HepG2 (cell line): ENCODE measurements at regions not wholly inside any gene's neighbourhood (a gene's known extent, or its start where the extent isn't known, plus 50 kb on each side); places are given as distances from the start of the nearest gene placed in this dataset.

Source experiments
- ATAC-seq: fragments of 200-7000 bp; cut with Tn5 transposase; 3 replicates; pipeline ENCODE4 v1.9.1; 2020; ENCODE audit warnings: mild to moderate bottlenecking, moderate library complexity
- BruUV-seq: library from RNA; stranded (reverse); fragments of 400-500 nt; replicated peaks from 2 replicates; lab custom pipeline; 2021; lab: Mats Ljungman, UMichigan
- CTCF ChIA-PET: fragments of 300-600 bp; formaldehyde crosslinking; extraction: SDS; loops from one replicate; lab custom pipeline; 2021; ENCODE audit warnings: low total read pairs, inconsistent platforms, low intra/inter-chr PET ratio; lab: Yijun Ruan, JAX
- POLR2A ChIA-PET: fragments of 350-600 bp; sonication (Branson Sonifier 250); formaldehyde crosslinking; loops from one replicate; lab custom pipeline; 2020; ENCODE audit warnings: antibody characterized with exemption, inconsistent platforms; lab: Yijun Ruan, JAX
- DNase-seq: peaks from one replicate; pipeline ENCODE4 v3.0.0-alpha.2; 2015; ENCODE audit warnings: low spot score
- FAIRE-seq: peaks from 3 replicates; lab custom pipeline; 2011; peaks lifted over from hg19 to GRCh38; lab: Jason Lieb, UNC
- H2AFZ ChIP-seq: one replicate; pipeline ENCODE4 v1.6.1; 2011; ENCODE audit warnings: low read length, inconsistent platforms
- H3K27ac ChIP-seq: fragments of 300-600 bp; 3 replicates; pipeline ENCODE4 v1.8.0; 2011; ENCODE audit warnings: mixed run types, mild to moderate bottlenecking, mixed read lengths, low read length, inconsistent platforms; ENCODE audit not compliant: insufficient read depth; ENCODE audit errors: extremely low read length
- H3K27me3 ChIP-seq, 2 experiments: fragments of 200-600 bp in 1 of 2; 2 replicates in 1 of 2; 3 replicates in 1 of 2; pipeline versions ENCODE4 v1.6.0 to v1.8.0; 2011; ENCODE audit warnings: low read length in 2 of 2, mild to moderate bottlenecking in 2 of 2, moderate library complexity in 2 of 2, inconsistent platforms in 1 of 2; ENCODE audit not compliant: insufficient read depth in 2 of 2, control insufficient read depth in 1 of 2
- H3K36me3 ChIP-seq, 2 experiments: fragments of 200-600 bp in 1 of 2; replicated peaks in 1 of 2; 2 replicates in 1 of 2; 3 replicates in 1 of 2; pipeline versions ENCODE4 v1.5.1 to v1.8.0; 2011; ENCODE audit warnings: low read length in 2 of 2, inconsistent platforms in 1 of 2; ENCODE audit not compliant: insufficient read depth in 2 of 2, control insufficient read depth in 1 of 2
- H3K4me1 ChIP-seq: 2 replicates; pipeline ENCODE4 v1.5.1; 2012; ENCODE audit warnings: low read length, inconsistent platforms; ENCODE audit not compliant: insufficient read depth
- H3K4me2 ChIP-seq: 2 replicates; pipeline ENCODE4 v1.6.0; 2011; ENCODE audit warnings: low read depth, low read length, inconsistent platforms
- H3K4me3 ChIP-seq, 3 experiments: fragments of 200-600 bp in 1 of 3; sonication (generic), shearing (Covaris generic) in 1 of 3; replicated peaks in 1 of 3; 2 replicates each; pipeline ENCODE4 v1.5.1; 2011 to 2016; ENCODE audit warnings: low read length in 3 of 3, inconsistent platforms in 2 of 3, low read depth in 2 of 3, mild to moderate bottlenecking in 2 of 3, control low read depth in 1 of 3, mixed read lengths in 1 of 3; ENCODE audit not compliant: insufficient read depth in 1 of 3
- H3K79me2 ChIP-seq: one replicate; pipeline ENCODE4 v1.6.1; 2011; ENCODE audit warnings: low read length, inconsistent platforms; ENCODE audit not compliant: insufficient read depth
- H3K9ac ChIP-seq: 2 replicates; pipeline ENCODE4 v1.6.0; 2011; ENCODE audit warnings: mild to moderate bottlenecking, low read depth, low read length, inconsistent platforms; ENCODE audit not compliant: insufficient read depth
- H3K9me3 ChIP-seq: 2 replicates; pipeline ENCODE4 v1.5.1; 2012; ENCODE audit warnings: mild to moderate bottlenecking, low read length
- H4K20me1 ChIP-seq: 2 replicates; pipeline ENCODE4 v1.6.0; 2011; ENCODE audit warnings: inconsistent platforms, mild to moderate bottlenecking, low read length, moderate library complexity; ENCODE audit not compliant: insufficient read depth
- CREM ChIP-seq, 2 experiments: sonication (generic) in 1 of 2; formaldehyde crosslinking in 1 of 2; IDR thresholded peaks; 2 replicates each; pipeline versions ENCODE4 v1.4.0 to v1.6.1; 2016 to 2020; ENCODE audit warnings: antibody characterized with exemption in 1 of 2, mild to moderate bottlenecking in 1 of 2, missing genetic modification reagents in 1 of 2
- ELF4 ChIP-seq: sonication (generic); formaldehyde crosslinking; IDR thresholded peaks from 2 replicates; pipeline ENCODE4 v1.5.0; 2020; ENCODE audit warnings: missing genetic modification reagents, mild to moderate bottlenecking, moderate library complexity, borderline replicate concordance
- HOXA9 ChIP-seq: sonication (generic); formaldehyde crosslinking; IDR thresholded peaks from 2 replicates; pipeline ENCODE4 v1.8.1; 2022; ENCODE audit warnings: missing genetic modification reagents, mild to moderate bottlenecking, moderate library complexity, borderline replicate concordance
- ZBTB38 ChIP-seq: sonication (generic); formaldehyde crosslinking; IDR thresholded peaks from 2 replicates; pipeline ENCODE4 v1.5.1; 2020; ENCODE audit warnings: mild to moderate bottlenecking, missing genetic modification reagents
- ZNF17 ChIP-seq: sonication (generic); formaldehyde crosslinking; IDR thresholded peaks from 2 replicates; pipeline ENCODE4 v1.5.0; 2020; ENCODE audit warnings: mild to moderate bottlenecking, missing genetic modification reagents
- ZSCAN31 ChIP-seq: sonication (generic); formaldehyde crosslinking; IDR thresholded peaks from 2 replicates; pipeline ENCODE4 v1.5.0; 2020; ENCODE audit warnings: low read depth, mild to moderate bottlenecking, missing genetic modification reagents
- WGBS: methylation state at CpG from one replicate; pipeline ENCODE4 v1.1.6; 2017; ENCODE audit warnings: low lambda C conversion rate; 5-methylcytosine and 5-hydroxymethylcytosine counted together
- in situ Hi-C: cut with HindIII; loops from 2 replicates; pipeline ENCODE4 v1.10.0; 2017; ENCODE audit warnings: low pct_unique_long_range_greater_than_20kb; ENCODE audit not compliant: extremely low pct_ligation_motif_present
- intact Hi-C: fragments of 100-400 bp; cut with micrococcal nuclease; formaldehyde crosslinking; loops from one replicate; pipeline ENCODE4 v1.10.0; 2022; ENCODE audit not compliant: unreplicated experiment
- TF ChIP-seq, protein P1 (sequence below): sonication (generic); formaldehyde crosslinking; IDR thresholded peaks from 2 replicates; pipeline ENCODE4 v1.4.0; 2020; ENCODE audit warnings: missing genetic modification reagents, borderline replicate concordance

DNA sequence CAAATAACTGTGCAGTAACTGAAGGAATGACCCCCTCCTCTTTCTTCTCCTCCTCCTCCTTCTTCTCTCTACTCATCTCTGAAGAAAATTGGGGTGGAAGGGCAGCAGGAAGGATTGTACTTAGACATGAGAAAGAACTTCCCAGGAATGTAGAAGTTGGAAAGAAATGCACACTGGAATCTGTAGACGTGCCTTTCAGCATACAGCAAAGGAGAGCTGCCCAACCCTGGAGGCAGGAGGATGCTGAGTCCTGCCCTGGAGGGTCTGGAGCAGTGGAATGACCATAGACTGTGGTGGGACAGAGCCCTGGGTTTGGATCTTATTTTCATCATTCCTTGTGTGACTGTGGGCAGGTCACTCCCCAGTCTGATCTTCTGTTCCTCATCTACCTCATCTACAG, 80.1 kb downstream of the PJA1 start:
- no peaks in the 10 kb centered on the region for H3K36me3 ChIP-seq
- in situ Hi-C loops (no loop called here), intact Hi-C loops (no loop called here)
- no peak overlapping the region for H2AFZ ChIP-seq
- TF ChIP-seq ZNF17 (CRISPR knock-in tag) (no peak), ZBTB38 (CRISPR knock-in tag) (no peak), ELF4 (CRISPR knock-in tag) (no peak), ZSCAN31 (no peak), CREM (IDR thresholded peaks at IDR 0.05) (no peak), CREM (CRISPR knock-in tag; IDR thresholded peaks at IDR 0.05) (no peak), HOXA9 (CRISPR knock-in tag) (no peak)
- TF ChIP-seq, protein P1, sequence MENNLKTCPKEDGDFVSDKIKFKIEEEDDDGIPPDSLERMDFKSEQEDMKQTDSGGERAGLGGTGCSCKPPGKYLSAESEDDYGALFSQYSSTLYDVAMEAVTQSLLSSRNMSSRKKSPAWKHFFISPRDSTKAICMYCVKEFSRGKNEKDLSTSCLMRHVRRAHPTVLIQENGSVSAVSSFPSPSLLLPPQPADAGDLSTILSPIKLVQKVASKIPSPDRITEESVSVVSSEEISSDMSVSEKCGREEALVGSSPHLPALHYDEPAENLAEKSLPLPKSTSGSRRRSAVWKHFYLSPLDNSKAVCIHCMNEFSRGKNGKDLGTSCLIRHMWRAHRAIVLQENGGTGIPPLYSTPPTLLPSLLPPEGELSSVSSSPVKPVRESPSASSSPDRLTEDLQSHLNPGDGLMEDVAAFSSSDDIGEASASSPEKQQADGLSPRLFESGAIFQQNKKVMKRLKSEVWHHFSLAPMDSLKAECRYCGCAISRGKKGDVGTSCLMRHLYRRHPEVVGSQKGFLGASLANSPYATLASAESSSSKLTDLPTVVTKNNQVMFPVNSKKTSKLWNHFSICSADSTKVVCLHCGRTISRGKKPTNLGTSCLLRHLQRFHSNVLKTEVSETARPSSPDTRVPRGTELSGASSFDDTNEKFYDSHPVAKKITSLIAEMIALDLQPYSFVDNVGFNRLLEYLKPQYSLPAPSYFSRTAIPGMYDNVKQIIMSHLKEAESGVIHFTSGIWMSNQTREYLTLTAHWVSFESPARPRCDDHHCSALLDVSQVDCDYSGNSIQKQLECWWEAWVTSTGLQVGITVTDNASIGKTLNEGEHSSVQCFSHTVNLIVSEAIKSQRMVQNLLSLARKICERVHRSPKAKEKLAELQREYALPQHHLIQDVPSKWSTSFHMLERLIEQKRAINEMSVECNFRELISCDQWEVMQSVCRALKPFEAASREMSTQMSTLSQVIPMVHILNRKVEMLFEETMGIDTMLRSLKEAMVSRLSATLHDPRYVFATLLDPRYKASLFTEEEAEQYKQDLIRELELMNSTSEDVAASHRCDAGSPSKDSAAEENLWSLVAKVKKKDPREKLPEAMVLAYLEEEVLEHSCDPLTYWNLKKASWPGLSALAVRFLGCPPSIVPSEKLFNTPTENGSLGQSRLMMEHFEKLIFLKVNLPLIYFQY (CRISPR knock-in tag), result no peak
- ATAC-seq, result no peak
- H3K4me1 ChIP-seq, result no peaks in the 10 kb centered on the region
- DNase-seq, result no peak
- ChIA-PET POLR2A (no interaction called here), CTCF (no interaction called here)
- H3K9ac ChIP-seq, result no peak overlapping the region
- no peak overlapping the region for H3K27ac ChIP-seq
- H3K79me2 ChIP-seq, result no peaks in the 10 kb centered on the region
- 0% methylated on average over 1 of the region's 1 CpG for WGBS
- no peak overlapping the region for H3K4me3 ChIP-seq
- H3K9me3 ChIP-seq, result no peaks in the 10 kb centered on the region
- no peaks in the 10 kb centered on the region for H3K27me3 ChIP-seq
- H4K20me1 ChIP-seq, result no peaks in the 10 kb centered on the region
- no TSS peak for BruUV-seq
- FAIRE-seq, result no peak
- H3K4me2 ChIP-seq, result no peak overlapping the region
